ENCODE measurements at regions not wholly inside any gene's neighbourhood (a gene's known extent, or its start where the extent isn't known, plus 50 kb on each side); places are given as distances from the start of the nearest gene placed in this dataset.

- Histone ChIP-seq H3K36me3 (no peaks in the 10 kb centered on the region), H3K9me3 (no peaks in the 10 kb centered on the region), H3K27ac (no peak overlapping the region)
Measured at GRCh38 chr12:46483572-46484395, 111.2 kb upstream of the SLC38A2 start.

GRCh38 chr12:46480724-46481123 is 108.2 kb upstream of the SLC38A2 start:
- TF ChIP-seq, protein P1, sequence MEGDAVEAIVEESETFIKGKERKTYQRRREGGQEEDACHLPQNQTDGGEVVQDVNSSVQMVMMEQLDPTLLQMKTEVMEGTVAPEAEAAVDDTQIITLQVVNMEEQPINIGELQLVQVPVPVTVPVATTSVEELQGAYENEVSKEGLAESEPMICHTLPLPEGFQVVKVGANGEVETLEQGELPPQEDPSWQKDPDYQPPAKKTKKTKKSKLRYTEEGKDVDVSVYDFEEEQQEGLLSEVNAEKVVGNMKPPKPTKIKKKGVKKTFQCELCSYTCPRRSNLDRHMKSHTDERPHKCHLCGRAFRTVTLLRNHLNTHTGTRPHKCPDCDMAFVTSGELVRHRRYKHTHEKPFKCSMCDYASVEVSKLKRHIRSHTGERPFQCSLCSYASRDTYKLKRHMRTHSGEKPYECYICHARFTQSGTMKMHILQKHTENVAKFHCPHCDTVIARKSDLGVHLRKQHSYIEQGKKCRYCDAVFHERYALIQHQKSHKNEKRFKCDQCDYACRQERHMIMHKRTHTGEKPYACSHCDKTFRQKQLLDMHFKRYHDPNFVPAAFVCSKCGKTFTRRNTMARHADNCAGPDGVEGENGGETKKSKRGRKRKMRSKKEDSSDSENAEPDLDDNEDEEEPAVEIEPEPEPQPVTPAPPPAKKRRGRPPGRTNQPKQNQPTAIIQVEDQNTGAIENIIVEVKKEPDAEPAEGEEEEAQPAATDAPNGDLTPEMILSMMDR (IDR thresholded peaks at IDR 0.05): no peak
- Histone ChIP-seq H3K4me3 (no peak overlapping the region), H3K9me3 (no peaks in the 10 kb centered on the region), H3K27ac (no peak overlapping the region), H3K36me3 (no peaks in the 10 kb centered on the region), H3K27me3 (no peaks in the 10 kb centered on the region), H3K4me1 (peaks cover 0 to 13% of the 10 kb centered on the region in 2 donors)
- DNase-seq (ENCODE audit: low spot score): no peak

More at GRCh38 chr12:46483572-46484395, 111.2 kb upstream of the SLC38A2 start:
- Histone ChIP-seq H3K4me1 (peaks cover 0 to 13% of the 10 kb centered on the region in 2 donors), H3K27me3 (no peaks in the 10 kb centered on the region), H3K4me3 (no peak overlapping the region)
- DNase-seq (ENCODE audit: low spot score): no peak
- TF ChIP-seq, protein P1 (IDR thresholded peaks at IDR 0.05): no peak

DNA sequence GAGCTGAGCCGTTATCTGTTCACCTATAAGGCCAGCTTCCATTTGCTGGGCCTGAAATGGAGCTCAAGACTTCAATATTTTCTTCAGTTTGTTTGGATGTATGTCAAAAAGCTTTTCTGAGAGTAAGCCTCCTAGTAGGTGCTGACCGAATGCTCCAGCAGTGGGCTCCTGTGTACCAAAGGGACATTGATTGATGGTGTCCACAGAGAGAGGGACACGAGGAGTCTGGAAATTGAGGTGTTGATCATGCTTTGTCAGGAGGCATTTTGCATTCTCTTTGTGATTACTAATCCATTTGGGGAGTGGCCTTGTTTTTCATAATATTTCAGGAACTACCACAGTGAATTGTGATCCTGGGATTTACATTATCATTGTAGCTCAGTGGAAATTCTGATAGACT is 107.7 kb upstream of the SLC38A2 start:
- H3K4me1 ChIP-seq: peaks cover 0 to 13% of the 10 kb centered on the region in 2 donors

GRCh38 chr12:46478123-46478522 is 105.5 kb upstream of the SLC38A2 start:
- TF ChIP-seq, protein P1 (IDR thresholded peaks at IDR 0.05): no peak
- Histone ChIP-seq H3K36me3 (no peaks in the 10 kb centered on the region), H3K4me1 (peaks cover 0 to 20% of the 10 kb centered on the region in 2 donors), H3K27me3 (no peaks in the 10 kb centered on the region), H3K4me3 (no peak overlapping the region), H3K27ac (no peak overlapping the region), H3K9me3 (no peaks in the 10 kb centered on the region)
- DNase-seq (ENCODE audit: low spot score): no peak

More for the DNA sequence above, 107.7 kb upstream of the SLC38A2 start:
- TF ChIP-seq, protein P1 (IDR thresholded peaks at IDR 0.05): no peak
- no peak for DNase-seq (ENCODE audit: low spot score)
- Histone ChIP-seq H3K9me3 (no peaks in the 10 kb centered on the region), H3K27me3 (no peaks in the 10 kb centered on the region), H3K4me3 (no peak overlapping the region), H3K36me3 (no peaks in the 10 kb centered on the region), H3K27ac (no peak overlapping the region)

DNA sequence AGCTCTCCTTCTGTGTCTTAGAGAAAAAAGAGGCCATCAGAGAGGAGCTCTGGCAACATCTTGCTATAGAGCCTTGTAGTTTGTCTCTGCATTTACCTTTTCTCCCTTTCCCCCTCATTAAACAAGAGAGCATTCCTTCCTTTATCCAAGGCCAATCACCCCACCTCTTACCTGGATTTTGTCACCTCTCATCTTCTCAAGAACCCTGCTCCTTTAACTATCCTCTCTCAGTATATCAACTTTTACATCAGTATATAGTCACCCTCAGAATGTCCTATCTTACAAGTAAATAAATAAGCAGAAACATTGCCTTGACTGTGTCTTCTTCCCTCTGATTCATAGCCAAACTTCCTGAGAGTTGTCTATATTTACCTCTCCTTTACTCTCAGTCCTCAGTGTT is 105.0 kb upstream of the SLC38A2 start:
- DNase-seq (ENCODE audit: low spot score): no peak
- H3K36me3 ChIP-seq: no peaks in the 10 kb centered on the region
- H3K9me3 ChIP-seq: no peaks in the 10 kb centered on the region
- TF ChIP-seq, protein P1 (IDR thresholded peaks at IDR 0.05): no peak
- no peak overlapping the region for H3K4me3 ChIP-seq
- no peaks in the 10 kb centered on the region for H3K27me3 ChIP-seq
- H3K27ac ChIP-seq: no peak overlapping the region
- H3K4me1 ChIP-seq: peaks cover 0 to 24% of the 10 kb centered on the region in 2 donors

All from right atrium auricular region (tissue), 2 donors.